GM20000 (cell line): ENCODE measurements at regions not wholly inside any gene's neighbourhood (a gene's known extent, or its start where the extent isn't known, plus 50 kb on each side); places are given as distances from the start of the nearest gene placed in this dataset.

ENCODE experiments used
- DNase-seq: peaks from one replicate; pipeline ENCODE4 v3.0.0; 2012; ENCODE audit warnings: low spot score
- CTCF ChIP-seq: IDR thresholded peaks from 2 replicates; pipeline ENCODE4 v1.5.1; 2012; ENCODE audit warnings: mild to moderate bottlenecking, control low read depth; ENCODE audit errors: extremely low read depth, missing control alignments

DNA sequence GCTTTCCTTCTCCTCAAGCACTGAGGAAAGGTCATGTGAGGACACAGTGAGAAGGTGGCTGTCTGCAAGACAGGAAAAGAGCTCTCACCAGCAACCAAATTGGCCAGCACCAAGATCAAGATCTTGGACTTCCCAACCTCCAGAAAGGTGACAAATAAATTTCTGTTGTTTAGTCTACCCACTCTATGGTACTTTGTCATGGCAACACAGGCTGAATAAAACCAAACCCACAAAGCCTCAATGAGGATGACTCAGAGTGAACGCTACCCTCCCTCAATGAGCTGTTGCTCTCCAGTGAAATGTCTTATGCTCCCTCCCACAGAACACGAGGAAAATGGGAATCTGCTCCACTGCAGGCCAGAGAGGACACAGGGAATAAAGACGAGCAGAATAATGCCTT lies 244.1 kb downstream of the RAB28 start:
- no peak for DNase-seq
- no peak for TF ChIP-seq CTCF

GRCh38 chr4:13238936-13239335 lies 245.2 kb downstream of the RAB28 start:
- TF ChIP-seq CTCF = no peak
- no peak for DNase-seq

GRCh38 chr4:13236485-13236884 lies 247.7 kb downstream of the RAB28 start:
- no peak for DNase-seq
- no peak for TF ChIP-seq CTCF

- no peak for TF ChIP-seq CTCF
- no peak for DNase-seq
Observed at GRCh38 chr4:13233755-13234154, 250.4 kb downstream of the RAB28 start.

DNA sequence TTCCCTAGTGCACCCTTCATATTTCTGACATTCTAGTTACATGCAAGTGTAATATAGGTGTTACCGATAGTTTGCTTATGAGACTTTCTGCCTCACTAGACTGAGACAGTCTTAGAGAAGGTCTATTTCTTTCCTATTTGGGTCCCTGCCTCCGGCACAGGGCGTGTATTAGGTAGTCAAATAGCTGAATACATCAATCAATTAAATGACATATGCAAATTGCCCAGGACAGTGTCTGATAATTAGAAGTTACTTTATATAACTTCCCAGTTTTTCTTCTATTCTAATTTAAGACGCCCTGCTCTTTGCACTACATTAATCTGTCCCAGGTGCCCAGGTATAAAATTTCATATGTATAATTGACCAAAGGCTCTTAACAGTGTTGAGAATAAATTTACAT lies 264.2 kb downstream of the RAB28 start:
- TF ChIP-seq CTCF = no peak
- DNase-seq = no peak

GRCh38 chr4:13218326-13218958 lies 265.7 kb downstream of the RAB28 start:
- DNase-seq = no peak
- TF ChIP-seq CTCF = no peak

DNA sequence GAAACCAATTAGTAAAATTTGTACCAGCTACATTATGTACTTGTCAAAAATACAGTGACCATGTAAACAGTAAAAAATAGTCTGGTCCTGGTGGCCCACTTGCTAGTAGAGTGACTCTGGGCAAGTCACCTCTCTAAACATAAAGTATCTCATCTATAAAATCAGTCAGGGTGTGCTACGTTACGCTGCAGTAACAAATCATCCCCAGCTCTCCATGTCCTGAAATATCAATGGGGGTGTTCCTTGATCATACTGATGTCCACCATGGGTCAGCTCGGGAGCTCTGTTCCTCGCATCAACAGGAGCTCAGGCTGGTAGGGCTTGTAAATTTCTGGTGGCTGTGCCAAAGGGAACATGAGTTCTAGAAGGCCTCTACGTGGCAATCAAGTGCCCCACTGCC lies 268.6 kb downstream of the RAB28 start:
- no peak for TF ChIP-seq CTCF

More for the DNA sequence above, 268.6 kb downstream of the RAB28 start:
- no peak for DNase-seq
